Vagina (tissue), 2 donors: ENCODE measurements at regions not wholly inside any gene's neighbourhood (a gene's known extent, or its start where the extent isn't known, plus 50 kb on each side); places are given as distances from the start of the nearest gene placed in this dataset.

Experiments used
- DNase-seq, 2 donors: peaks; one replicate each; pipeline ENCODE4 v3.0.0-alpha.2; 2017; ENCODE audit errors: extremely low spot score in 2 of 2
- H3K27ac ChIP-seq: fragments of 200-600 bp; sonication (generic); one replicate; pipeline ENCODE4 v1.5.1; 2019
- H3K27me3 ChIP-seq: fragments of 200-600 bp; sonication (generic); one replicate; pipeline ENCODE4 v1.5.1; 2019
- H3K36me3 ChIP-seq, 2 donors: fragments of 200-600 bp; sonication (generic); one replicate each; pipeline ENCODE4 v1.5.1; 2017 to 2019
- H3K4me1 ChIP-seq: fragments of 200-600 bp; sonication (generic); one replicate; pipeline ENCODE4 v1.5.1; 2019
- H3K4me3 ChIP-seq, 2 donors: fragments of 200-600 bp; sonication (generic); 1 replicate in 1 of 2; 2 replicates in 1 of 2; pipeline ENCODE4 v1.5.1; 2016 to 2019
- H3K9me3 ChIP-seq: fragments of 200-600 bp; sonication (generic); one replicate; pipeline ENCODE4 v1.5.1; 2019
- CTCF ChIP-seq, 3 experiments: fragments of 450-650 bp in 2 of 3; fragments of 200-600 bp in 1 of 3; sonication (generic) in 1 of 3; IDR thresholded peaks; one replicate each; pipeline ENCODE4 v1.5.1; 2017 to 2019; ENCODE audit warnings: antibody characterized with exemption in 3 of 3, mild to moderate bottlenecking in 2 of 3, moderate library complexity in 2 of 3
- POLR2A ChIP-seq, 2 donors: fragments of 450-650 bp; IDR thresholded peaks; one replicate each; pipeline ENCODE4 v1.6.1; 2017; ENCODE audit warnings: antibody characterized with exemption in 2 of 2, mild to moderate bottlenecking in 2 of 2, moderate library complexity in 2 of 2
- POLR2AphosphoS5 ChIP-seq, 2 donors: sonication (generic); formaldehyde crosslinking; IDR thresholded peaks; one replicate each; pipeline ENCODE4 v1.9.0; 2017; ENCODE audit warnings: antibody characterized with exemption in 2 of 2, mild to moderate bottlenecking in 2 of 2, low read depth in 1 of 2; ENCODE audit not compliant: insufficient read depth in 1 of 2
- intact Hi-C: fragments of 100-400 bp; cut with DNase I; formaldehyde crosslinking; loops from one replicate; pipeline ENCODE4 v1.15.1; 2023

GRCh38 chr1:30313176-30313575, 410.2 kb downstream of the MATN1 start:
- intact Hi-C loops = no loop called here
- TF ChIP-seq POLR2A (IDR thresholded peaks at IDR 0.05) = no peak
- TF ChIP-seq POLR2AphosphoS5 (IDR thresholded peaks at IDR 0.05; ENCODE audit: insufficient read depth in 1 of 2, low read depth in 1 of 2) = no peak
- TF ChIP-seq CTCF (IDR thresholded peaks at IDR 0.05) = no peak
- H3K27me3 ChIP-seq = no peaks in the 10 kb centered on the region
- DNase-seq = peak in 1 of 2 donors; percentile 77
- no peaks in the 10 kb centered on the region for H3K9me3 ChIP-seq
- no peaks in the 10 kb centered on the region for H3K4me1 ChIP-seq
- H3K36me3 ChIP-seq = no peaks in the 10 kb centered on the region
- no peak overlapping the region for H3K4me3 ChIP-seq
- no peak overlapping the region for H3K27ac ChIP-seq

- Histone ChIP-seq H3K27me3 (no peaks in the 10 kb centered on the region), H3K4me3 (no peak overlapping the region), H3K9me3 (no peaks in the 10 kb centered on the region), H3K36me3 (no peaks in the 10 kb centered on the region), H3K27ac (no peak overlapping the region), H3K4me1 (no peaks in the 10 kb centered on the region)
- TF ChIP-seq CTCF (IDR thresholded peaks at IDR 0.05) = no peak
- no peak for TF ChIP-seq POLR2AphosphoS5 (IDR thresholded peaks at IDR 0.05; ENCODE audit: insufficient read depth in 1 of 2, low read depth in 1 of 2)
- TF ChIP-seq POLR2A (IDR thresholded peaks at IDR 0.05) = no peak
- no peak for DNase-seq
- intact Hi-C loops = no loop called here
Measured at GRCh38 chr1:30312226-30312625, 411.2 kb downstream of the MATN1 start.

GRCh38 chr1:30311749-30312148, 411.6 kb downstream of the MATN1 start:
- no peak for TF ChIP-seq POLR2AphosphoS5 (IDR thresholded peaks at IDR 0.05; ENCODE audit: insufficient read depth in 1 of 2, low read depth in 1 of 2)
- no peak overlapping the region for H3K27ac ChIP-seq
- intact Hi-C loops = no loop called here
- H3K4me3 ChIP-seq = no peak overlapping the region
- H3K36me3 ChIP-seq = no peaks in the 10 kb centered on the region
- H3K9me3 ChIP-seq = no peaks in the 10 kb centered on the region
- no peaks in the 10 kb centered on the region for H3K4me1 ChIP-seq
- H3K27me3 ChIP-seq = no peaks in the 10 kb centered on the region
- no peak for DNase-seq

- Histone ChIP-seq H3K27ac (no peak overlapping the region), H3K9me3 (no peaks in the 10 kb centered on the region), H3K4me1 (no peaks in the 10 kb centered on the region), H3K27me3 (no peaks in the 10 kb centered on the region), H3K36me3 (no peaks in the 10 kb centered on the region), H3K4me3 (no peak overlapping the region)
- DNase-seq = no peak
- TF ChIP-seq POLR2A (IDR thresholded peaks at IDR 0.05) (no peak), POLR2AphosphoS5 (IDR thresholded peaks at IDR 0.05; ENCODE audit: insufficient read depth in 1 of 2, low read depth in 1 of 2) (no peak), CTCF (IDR thresholded peaks at IDR 0.05) (no peak)
- intact Hi-C loops = no loop called here
Measured at GRCh38 chr1:30310966-30311742, 412.2 kb downstream of the MATN1 start.

- intact Hi-C loops = no loop called here
- Histone ChIP-seq H3K9me3 (no peaks in the 10 kb centered on the region), H3K27ac (no peak overlapping the region), H3K27me3 (no peaks in the 10 kb centered on the region), H3K4me1 (no peaks in the 10 kb centered on the region), H3K36me3 (no peaks in the 10 kb centered on the region), H3K4me3 (no peak overlapping the region)
- TF ChIP-seq POLR2A (IDR thresholded peaks at IDR 0.05) (no peak), CTCF (IDR thresholded peaks at IDR 0.05) (no peak), POLR2AphosphoS5 (IDR thresholded peaks at IDR 0.05; ENCODE audit: insufficient read depth in 1 of 2, low read depth in 1 of 2) (no peak)
- no peak for DNase-seq
Measured at GRCh38 chr1:30307182-30307581, 416.2 kb downstream of the MATN1 start.
